SK-N-SH (cell line): ENCODE measurements at regions not wholly inside any gene's neighbourhood (a gene's known extent, or its start where the extent isn't known, plus 50 kb on each side); places are given as distances from the start of the nearest gene placed in this dataset.

Source experiments
- CTCF ChIA-PET: fragments of 300-600, 350-600 bp; formaldehyde crosslinking; extraction: SDS; loops from one replicate; lab custom pipeline; 2021; lab: Yijun Ruan, JAX
- POLR2A ChIA-PET: fragments of 350-600 bp; sonication (Branson Sonifier 250); formaldehyde crosslinking; extraction: SDS; loops from one replicate; lab custom pipeline; 2020; ENCODE audit warnings: antibody characterized with exemption, inconsistent platforms; lab: Yijun Ruan, JAX
- DNase-seq: peaks from one replicate; pipeline ENCODE4 v3.0.0; 2012
- H2AFZ ChIP-seq: fragments of 200-600 bp; sonication (generic); 2 replicates; pipeline ENCODE4 v1.8.1; 2016; ENCODE audit warnings: antibody characterized with exemption, mild to moderate bottlenecking, low read depth
- H3F3A ChIP-seq: fragments of 200-600 bp; sonication (generic); replicated peaks from 2 replicates; pipeline ENCODE3; 2016; ENCODE audit warnings: antibody characterized with exemption, mild to moderate bottlenecking; ENCODE audit not compliant: insufficient read depth
- H3K27ac ChIP-seq, 2 experiments: fragments of 200-500 bp in 1 of 2; fragments of 200-600 bp in 1 of 2; sonication (Bioruptor generic) in 1 of 2; sonication (generic), shearing (Covaris generic) in 1 of 2; 2 replicates each; pipeline versions ENCODE4 v1.5.1 to v1.6.1; 2014 to 2016; ENCODE audit warnings: low read depth in 2 of 2, inconsistent platforms in 1 of 2, low read length in 1 of 2, mild to moderate bottlenecking in 1 of 2, mixed read lengths in 1 of 2
- H3K27me3 ChIP-seq: fragments of 200-600 bp; sonication (generic), shearing (Covaris generic); 2 replicates; pipeline ENCODE4 v1.6.1; 2016; ENCODE audit warnings: mixed run types; ENCODE audit not compliant: insufficient read depth
- H3K36me3 ChIP-seq, 2 experiments: fragments of 200-500 bp in 1 of 2; fragments of 200-600 bp in 1 of 2; sonication (Bioruptor generic) in 1 of 2; sonication (generic) in 1 of 2; replicated peaks in 1 of 2; 2 replicates each; pipeline versions ENCODE3 to v1.5.1; 2014 to 2016; ENCODE audit warnings: low read length in 1 of 2, mild to moderate bottlenecking in 1 of 2; ENCODE audit not compliant: insufficient read depth in 2 of 2, control insufficient read depth in 1 of 2
- H3K4me1 ChIP-seq, 2 experiments: fragments of 200-500 bp in 1 of 2; fragments of 200-600 bp in 1 of 2; sonication (Bioruptor generic) in 1 of 2; sonication (generic), shearing (Covaris generic) in 1 of 2; 2 replicates each; pipeline versions ENCODE4 v1.5.1 to v1.6.1; 2014 to 2016; ENCODE audit warnings: low read depth in 1 of 2, low read length in 1 of 2, mixed run types in 1 of 2; ENCODE audit not compliant: insufficient read depth in 2 of 2, control insufficient read depth in 1 of 2
- H3K4me2 ChIP-seq: fragments of 200-600 bp; sonication (generic), shearing (Covaris generic); 2 replicates; pipeline ENCODE4 v1.6.1; 2017; ENCODE audit warnings: mixed run types
- H3K4me3 ChIP-seq, 2 experiments: fragments of 200-500 bp in 1 of 2; fragments of 200-600 bp in 1 of 2; sonication (Bioruptor generic) in 1 of 2; sonication (generic), shearing (Covaris generic) in 1 of 2; 2 replicates each; pipeline versions ENCODE4 v1.5.1 to v1.8.1; 2014 to 2016; ENCODE audit warnings: low read depth in 2 of 2, inconsistent platforms in 1 of 2, low read length in 1 of 2, mild to moderate bottlenecking in 1 of 2, mixed read lengths in 1 of 2, moderate library complexity in 1 of 2
- H3K79me2 ChIP-seq: fragments of 200-600 bp; sonication (generic); 2 replicates; pipeline ENCODE4 v1.8.1; 2017; ENCODE audit warnings: mild to moderate bottlenecking; ENCODE audit not compliant: insufficient read depth
- H3K9ac ChIP-seq: fragments of 200-600 bp; sonication (generic); 2 replicates; pipeline ENCODE4 v1.6.1; 2017; ENCODE audit warnings: mixed run types
- H3K9me2 ChIP-seq: fragments of 200-600 bp; sonication (generic); 2 replicates; pipeline ENCODE4 v1.6.1; 2017; ENCODE audit warnings: mixed run types
- H3K9me3 ChIP-seq: fragments of 200-600 bp; sonication (generic); 2 replicates; pipeline ENCODE4 v1.6.1; 2017; ENCODE audit warnings: mixed run types, mild to moderate bottlenecking, moderate library complexity
- H4K20me1 ChIP-seq: fragments of 200-600 bp; sonication (generic); 2 replicates; pipeline ENCODE4 v1.6.1; 2017; ENCODE audit warnings: mild to moderate bottlenecking, mixed run types; ENCODE audit not compliant: insufficient read depth
- CHD2 ChIP-seq: fragments of 150-350 bp; IDR thresholded peaks from 2 replicates; pipeline ENCODE4 v1.6.1; 2018; ENCODE audit warnings: low read length; ENCODE audit not compliant: partially characterized antibody
- EP300 ChIP-seq, 2 experiments: IDR thresholded peaks; 2 replicates each; pipeline versions ENCODE4 v1.4.0 to v1.6.1; 2012; ENCODE audit warnings: borderline replicate concordance in 1 of 2, low read depth in 1 of 2, low read length in 1 of 2
- EZH2phosphoT487 ChIP-seq: fragments of 200-600 bp; sonication (generic); IDR thresholded peaks from 2 replicates; pipeline ENCODE4 v1.6.1; 2017; ENCODE audit warnings: low read depth, mixed run types, mild to moderate bottlenecking, antibody characterized with exemption, moderate library complexity, borderline replicate concordance
- GABPA ChIP-seq: IDR thresholded peaks from 2 replicates; pipeline ENCODE4 v1.4.0; 2012; ENCODE audit warnings: low read depth, mild to moderate bottlenecking
- GATA2 ChIP-seq: sonication (generic); formaldehyde crosslinking; IDR thresholded peaks from 2 replicates; pipeline ENCODE4 v1.5.0; 2020; ENCODE audit warnings: mild to moderate bottlenecking, missing genetic modification reagents
- MEF2A ChIP-seq: IDR thresholded peaks from 2 replicates; pipeline ENCODE4 v1.4.0; 2012; ENCODE audit warnings: low read depth, borderline replicate concordance
- POLR2AphosphoS5 ChIP-seq: IDR thresholded peaks from 2 replicates; pipeline ENCODE4 v1.6.1; 2012; ENCODE audit warnings: low read depth, low read length
- RAD21 ChIP-seq: IDR thresholded peaks from 2 replicates; pipeline ENCODE4 v1.6.1; 2012; ENCODE audit warnings: mild to moderate bottlenecking, low read length
- RCOR1 ChIP-seq: fragments of 150-350 bp; IDR thresholded peaks from 2 replicates; pipeline ENCODE4 v1.6.1; 2017; ENCODE audit warnings: antibody characterized with exemption, low read length
- RFX5 ChIP-seq: IDR thresholded peaks from 2 replicates; pipeline ENCODE4 v1.6.1; 2012; ENCODE audit warnings: mild to moderate bottlenecking, improper control_type of control experiment, low read length
- SMC3 ChIP-seq: IDR thresholded peaks from 2 replicates; pipeline ENCODE4 v1.6.1; 2012; ENCODE audit warnings: low read depth, low read length, improper control_type of control experiment
- TCF12 ChIP-seq: IDR thresholded peaks from 2 replicates; pipeline ENCODE4 v1.4.0; 2012
- YY1 ChIP-seq: IDR thresholded peaks from 2 replicates; pipeline ENCODE4 v1.4.0; 2012; ENCODE audit warnings: low read depth, mild to moderate bottlenecking
- WGBS: methylation state at CpG from one replicate; pipeline ENCODE4 v1.1.6; 2017; ENCODE audit warnings: low lambda C conversion rate; 5-methylcytosine and 5-hydroxymethylcytosine counted together
- TF ChIP-seq, protein P1 (sequence below): fragments of 150-350 bp; IDR thresholded peaks from 2 replicates; pipeline ENCODE4 v1.6.1; 2017; ENCODE audit warnings: antibody characterized with exemption, low read length, low read depth, borderline replicate concordance
- TF ChIP-seq, protein P2 (sequence below): IDR thresholded peaks from 2 replicates; pipeline ENCODE4 v1.6.1; 2012; ENCODE audit warnings: mild to moderate bottlenecking, low read depth, low read length, moderate library complexity
- TF ChIP-seq, protein P3 (sequence below): fragments of 150-350 bp; IDR thresholded peaks from 2 replicates; pipeline ENCODE4 v1.6.1; 2016; ENCODE audit warnings: mild to moderate bottlenecking, low read depth, low read length

DNA sequence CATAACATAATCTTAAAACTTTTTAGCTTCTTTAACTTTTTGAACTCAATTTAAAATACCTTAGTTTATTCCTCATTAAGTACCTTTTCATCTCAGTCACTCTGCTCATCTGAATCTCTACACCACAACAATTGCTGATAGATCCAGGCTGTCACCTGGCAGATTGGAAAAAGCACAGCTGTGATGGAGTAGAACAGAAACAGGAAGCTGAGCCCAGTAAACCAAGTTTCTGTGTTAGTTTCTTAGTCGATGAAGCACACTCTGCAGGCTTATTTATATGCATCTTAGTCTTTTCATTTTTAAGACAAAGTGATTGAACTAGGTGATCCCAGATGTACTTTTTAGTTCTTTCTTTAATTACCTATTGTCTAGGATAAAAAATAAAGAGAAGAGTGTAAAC, 1398.0 kb upstream of the ALCAM start:
- H3K9me3 ChIP-seq: no peaks in the 10 kb centered on the region
- no peaks in the 10 kb centered on the region for H4K20me1 ChIP-seq
- no peaks in the 10 kb centered on the region for H3K27me3 ChIP-seq
- no peak overlapping the region for H3K4me2 ChIP-seq
- no peak overlapping the region for H3K4me3 ChIP-seq
- H2AFZ ChIP-seq: peak overlapping the region; percentile 38; the same call in 1 of the 2 replicates
- H3K9ac ChIP-seq: no peak overlapping the region
- CTCF ChIA-PET: no interaction called here
- DNase-seq: peak; percentile 3
- 20% methylated on average over 1 of the region's 1 CpG for WGBS
- H3F3A ChIP-seq: no peaks in the 10 kb centered on the region
- no peak for TF ChIP-seq EZH2phosphoT487
- TF ChIP-seq, protein P1, sequence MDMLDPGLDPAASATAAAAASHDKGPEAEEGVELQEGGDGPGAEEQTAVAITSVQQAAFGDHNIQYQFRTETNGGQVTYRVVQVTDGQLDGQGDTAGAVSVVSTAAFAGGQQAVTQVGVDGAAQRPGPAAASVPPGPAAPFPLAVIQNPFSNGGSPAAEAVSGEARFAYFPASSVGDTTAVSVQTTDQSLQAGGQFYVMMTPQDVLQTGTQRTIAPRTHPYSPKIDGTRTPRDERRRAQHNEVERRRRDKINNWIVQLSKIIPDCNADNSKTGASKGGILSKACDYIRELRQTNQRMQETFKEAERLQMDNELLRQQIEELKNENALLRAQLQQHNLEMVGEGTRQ: no peak
- TF ChIP-seq, protein P2, sequence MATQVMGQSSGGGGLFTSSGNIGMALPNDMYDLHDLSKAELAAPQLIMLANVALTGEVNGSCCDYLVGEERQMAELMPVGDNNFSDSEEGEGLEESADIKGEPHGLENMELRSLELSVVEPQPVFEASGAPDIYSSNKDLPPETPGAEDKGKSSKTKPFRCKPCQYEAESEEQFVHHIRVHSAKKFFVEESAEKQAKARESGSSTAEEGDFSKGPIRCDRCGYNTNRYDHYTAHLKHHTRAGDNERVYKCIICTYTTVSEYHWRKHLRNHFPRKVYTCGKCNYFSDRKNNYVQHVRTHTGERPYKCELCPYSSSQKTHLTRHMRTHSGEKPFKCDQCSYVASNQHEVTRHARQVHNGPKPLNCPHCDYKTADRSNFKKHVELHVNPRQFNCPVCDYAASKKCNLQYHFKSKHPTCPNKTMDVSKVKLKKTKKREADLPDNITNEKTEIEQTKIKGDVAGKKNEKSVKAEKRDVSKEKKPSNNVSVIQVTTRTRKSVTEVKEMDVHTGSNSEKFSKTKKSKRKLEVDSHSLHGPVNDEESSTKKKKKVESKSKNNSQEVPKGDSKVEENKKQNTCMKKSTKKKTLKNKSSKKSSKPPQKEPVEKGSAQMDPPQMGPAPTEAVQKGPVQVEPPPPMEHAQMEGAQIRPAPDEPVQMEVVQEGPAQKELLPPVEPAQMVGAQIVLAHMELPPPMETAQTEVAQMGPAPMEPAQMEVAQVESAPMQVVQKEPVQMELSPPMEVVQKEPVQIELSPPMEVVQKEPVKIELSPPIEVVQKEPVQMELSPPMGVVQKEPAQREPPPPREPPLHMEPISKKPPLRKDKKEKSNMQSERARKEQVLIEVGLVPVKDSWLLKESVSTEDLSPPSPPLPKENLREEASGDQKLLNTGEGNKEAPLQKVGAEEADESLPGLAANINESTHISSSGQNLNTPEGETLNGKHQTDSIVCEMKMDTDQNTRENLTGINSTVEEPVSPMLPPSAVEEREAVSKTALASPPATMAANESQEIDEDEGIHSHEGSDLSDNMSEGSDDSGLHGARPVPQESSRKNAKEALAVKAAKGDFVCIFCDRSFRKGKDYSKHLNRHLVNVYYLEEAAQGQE: no peak
- TF ChIP-seq, all 33 proteins: peak for 0
- POLR2A ChIA-PET: interaction anchor here (0.6 kb wide), 1 partner anchor 1921 kb away, joined by 3 read pairs; no protein-coding TSS in a partner anchor
- Histone ChIP-seq H3K79me2 (no peaks in the 10 kb centered on the region), H3K9me2 (no peaks in the 10 kb centered on the region), H3K36me3 (no peaks in the 10 kb centered on the region), H3K4me1 (no peaks in the 10 kb centered on the region; a peak in 1 of 4 replicates), H3K27ac (no peak overlapping the region; a peak in 1 of 4 replicates)

DNA sequence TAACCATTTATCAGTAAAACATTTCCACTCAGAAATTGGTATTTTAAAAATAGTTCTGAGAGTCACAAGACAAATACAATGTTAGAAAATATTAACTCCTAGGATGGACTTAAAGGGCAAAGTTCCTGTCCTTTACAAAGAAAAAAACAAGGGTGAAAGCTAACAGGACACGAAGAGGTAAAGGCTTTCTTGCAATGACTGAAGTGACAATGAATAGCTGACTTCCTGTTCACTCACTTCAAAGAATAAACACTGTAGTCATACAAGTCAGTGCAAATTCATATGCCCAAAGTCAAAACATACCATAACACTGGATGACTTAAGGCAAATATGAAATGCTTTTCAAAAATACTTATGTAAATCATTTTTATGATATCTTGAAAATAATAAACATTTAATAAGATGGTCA, 1389.8 kb upstream of the ALCAM start:
- H3K79me2 ChIP-seq: no peaks in the 10 kb centered on the region
- H3K36me3 ChIP-seq: no peaks in the 10 kb centered on the region
- ChIA-PET POLR2A (no interaction called here), CTCF (no interaction called here)
- no peaks in the 10 kb centered on the region for H4K20me1 ChIP-seq
- TF ChIP-seq MEF2A: no peak
- H3F3A ChIP-seq: no peaks in the 10 kb centered on the region
- no peaks in the 10 kb centered on the region for H3K9me2 ChIP-seq
- no peaks in the 10 kb centered on the region for H3K27me3 ChIP-seq
- H2AFZ ChIP-seq: no peak overlapping the region
- H3K4me2 ChIP-seq: no peak overlapping the region
- no peak for DNase-seq
- no peak overlapping the region for H3K27ac ChIP-seq
- no peak overlapping the region for H3K4me3 ChIP-seq
- H3K9ac ChIP-seq: no peak overlapping the region
- H3K9me3 ChIP-seq: no peaks in the 10 kb centered on the region
- no peaks in the 10 kb centered on the region for H3K4me1 ChIP-seq
- 80% methylated on average over 1 of the region's 1 CpG for WGBS

DNA sequence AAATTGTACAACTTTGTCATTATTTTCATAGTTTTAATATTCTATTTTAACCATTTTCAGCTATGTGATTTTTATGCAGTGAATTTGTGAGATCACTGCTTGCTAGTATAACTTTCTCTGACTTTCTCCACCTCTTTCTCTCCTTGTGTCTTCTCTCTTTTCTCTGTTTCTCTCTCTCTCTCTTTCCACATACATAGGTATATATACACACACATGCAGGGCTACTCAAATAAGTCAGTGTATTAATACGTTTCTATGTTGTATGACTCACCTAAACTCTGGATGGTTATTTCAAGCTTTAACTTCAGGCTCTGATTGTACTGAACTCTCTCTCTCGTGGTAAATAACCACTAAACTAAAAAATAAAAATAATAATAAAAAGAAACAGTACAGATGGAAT, 1389.3 kb upstream of the ALCAM start:
- no peak overlapping the region for H2AFZ ChIP-seq
- H3K9ac ChIP-seq: no peak overlapping the region
- no peak overlapping the region for H3K27ac ChIP-seq
- CTCF ChIA-PET: no interaction called here
- H3K36me3 ChIP-seq: no peaks in the 10 kb centered on the region
- H3K79me2 ChIP-seq: no peaks in the 10 kb centered on the region
- no peaks in the 10 kb centered on the region for H3K27me3 ChIP-seq
- H3F3A ChIP-seq: no peaks in the 10 kb centered on the region
- H3K9me2 ChIP-seq: no peaks in the 10 kb centered on the region
- no peak for DNase-seq
- WGBS: 37% methylated on average over 2 of the region's 2 CpGs
- H3K4me1 ChIP-seq: no peaks in the 10 kb centered on the region
- no peaks in the 10 kb centered on the region for H4K20me1 ChIP-seq
- POLR2A ChIA-PET: no interaction called here
- H3K9me3 ChIP-seq: no peaks in the 10 kb centered on the region
- H3K4me3 ChIP-seq: no peak overlapping the region
- H3K4me2 ChIP-seq: no peak overlapping the region
- TF ChIP-seq RAD21 (no peak), EP300 (IDR thresholded peaks at IDR 0.05; ENCODE audit: borderline replicate concordance in 1 of 2, low read depth in 1 of 2, low read length in 1 of 2) (no peak), TCF12 (no peak), YY1 (no peak), CHD2 (no peak), MEF2A (no peak), RFX5 (no peak), POLR2AphosphoS5 (no peak), GABPA (no peak), RCOR1 (no peak), EZH2phosphoT487 (no peak), GATA2 (no peak), SMC3 (no peak)
- TF ChIP-seq, protein P1: no peak
- TF ChIP-seq, protein P3, sequence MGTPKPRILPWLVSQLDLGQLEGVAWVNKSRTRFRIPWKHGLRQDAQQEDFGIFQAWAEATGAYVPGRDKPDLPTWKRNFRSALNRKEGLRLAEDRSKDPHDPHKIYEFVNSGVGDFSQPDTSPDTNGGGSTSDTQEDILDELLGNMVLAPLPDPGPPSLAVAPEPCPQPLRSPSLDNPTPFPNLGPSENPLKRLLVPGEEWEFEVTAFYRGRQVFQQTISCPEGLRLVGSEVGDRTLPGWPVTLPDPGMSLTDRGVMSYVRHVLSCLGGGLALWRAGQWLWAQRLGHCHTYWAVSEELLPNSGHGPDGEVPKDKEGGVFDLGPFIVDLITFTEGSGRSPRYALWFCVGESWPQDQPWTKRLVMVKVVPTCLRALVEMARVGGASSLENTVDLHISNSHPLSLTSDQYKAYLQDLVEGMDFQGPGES: no peak
